CD14-positive monocyte (primary cell): ENCODE measurements at regions not wholly inside any gene's neighbourhood (a gene's known extent, or its start where the extent isn't known, plus 50 kb on each side); places are given as distances from the start of the nearest gene placed in this dataset.

Source experiments
- DNase-seq, 3 donors: peaks; one replicate each; pipeline ENCODE4 v3.0.0-alpha.2; 2011 to 2022
- H2AFZ ChIP-seq: 2 replicates; pipeline ENCODE4 v1.6.0; 2012; ENCODE audit warnings: mild to moderate bottlenecking, low read depth, low read length, inconsistent platforms; ENCODE audit not compliant: insufficient read depth, poor library complexity, severe bottlenecking
- H3K27ac ChIP-seq, 2 donors: 1 replicate in 1 of 2; 2 replicates in 1 of 2; pipeline ENCODE4 v1.5.1; 2012 to 2013; ENCODE audit warnings: low read length in 2 of 2, control low read depth in 1 of 2, inconsistent platforms in 1 of 2, low read depth in 1 of 2, mild to moderate bottlenecking in 1 of 2
- H3K27me3 ChIP-seq, 2 donors: one replicate each; pipeline versions ENCODE4 v1.6.0 to v1.6.1; 2011 to 2013; ENCODE audit warnings: low read length in 2 of 2; ENCODE audit not compliant: control insufficient read depth in 2 of 2, insufficient read depth in 2 of 2
- H3K36me3 ChIP-seq, 2 donors: replicated peaks in 1 of 2; 1 replicate in 1 of 2; 2 replicates in 1 of 2; pipeline versions ENCODE4 v1.5.1 to v1.6.1; 2012 to 2013; ENCODE audit warnings: low read length in 2 of 2, control low read depth in 1 of 2, inconsistent platforms in 1 of 2, mild to moderate bottlenecking in 1 of 2; ENCODE audit not compliant: insufficient read depth in 2 of 2, control insufficient read depth in 1 of 2
- H3K4me1 ChIP-seq, 2 donors: 1 replicate in 1 of 2; 2 replicates in 1 of 2; pipeline versions ENCODE4 v1.5.1 to v1.6.1; 2012 to 2013; ENCODE audit warnings: low read length in 2 of 2, control low read depth in 1 of 2, inconsistent platforms in 1 of 2, mild to moderate bottlenecking in 1 of 2, moderate library complexity in 1 of 2; ENCODE audit not compliant: insufficient read depth in 2 of 2, control insufficient read depth in 1 of 2
- H3K4me2 ChIP-seq: replicated peaks from 2 replicates; pipeline ENCODE3; 2012; ENCODE audit warnings: low read length, moderate library complexity, mild to moderate bottlenecking; ENCODE audit not compliant: poor library complexity, severe bottlenecking; ENCODE audit errors: extremely low read depth
- H3K4me3 ChIP-seq, 3 experiments: fragments of 200-600 bp in 1 of 3; sonication (generic) in 1 of 3; replicated peaks in 1 of 3; 1 replicate in 2 of 3; 2 replicates in 1 of 3; pipeline ENCODE4 v1.5.1; 2011 to 2013; ENCODE audit warnings: low read length in 3 of 3, mild to moderate bottlenecking in 3 of 3, control low read depth in 2 of 3, low read depth in 2 of 3, inconsistent platforms in 1 of 3, moderate library complexity in 1 of 3
- H3K79me2 ChIP-seq: 2 replicates; pipeline ENCODE4 v1.6.0; 2012; ENCODE audit warnings: mild to moderate bottlenecking, control low read depth, inconsistent platforms, low read length, moderate library complexity; ENCODE audit not compliant: insufficient read depth
- H3K9ac ChIP-seq: 2 replicates; pipeline ENCODE4 v1.6.0; 2017; ENCODE audit warnings: low read length, mild to moderate bottlenecking; ENCODE audit not compliant: insufficient read depth, poor library complexity, severe bottlenecking
- H3K9me3 ChIP-seq, 2 donors: replicated peaks in 1 of 2; 1 replicate in 1 of 2; 2 replicates in 1 of 2; pipeline versions ENCODE4 v1.5.1 to v1.6.1; 2012 to 2013; ENCODE audit warnings: low read length in 2 of 2, control low read depth in 1 of 2; ENCODE audit not compliant: control insufficient read depth in 1 of 2, insufficient read depth in 1 of 2
- H4K20me1 ChIP-seq: 2 replicates; pipeline ENCODE4 v1.6.0; 2012; ENCODE audit warnings: mild to moderate bottlenecking, low read length, control low read depth, moderate library complexity; ENCODE audit not compliant: insufficient read depth
- H3K27ac Mint-ChIP-seq, 7 donors: one replicate each; pipeline ENCODE4 v1.8.0; 2020; ENCODE audit warnings: mild to moderate bottlenecking in 7 of 7, mixed read lengths in 7 of 7, moderate library complexity in 6 of 7, inconsistent platforms in 2 of 7
- H3K27me3 Mint-ChIP-seq, 3 donors: one replicate each; pipeline ENCODE4 v1.8.0; 2021 to 2022; ENCODE audit warnings: low read depth in 3 of 3, mild to moderate bottlenecking in 3 of 3, mixed read lengths in 3 of 3, moderate library complexity in 3 of 3, inconsistent platforms in 1 of 3
- H3K36me3 Mint-ChIP-seq, 2 donors: one replicate each; pipeline ENCODE4 v1.8.0; 2020; ENCODE audit warnings: mixed read lengths in 2 of 2, inconsistent platforms in 1 of 2, mild to moderate bottlenecking in 1 of 2
- H3K4me1 Mint-ChIP-seq: one replicate; pipeline ENCODE4 v1.8.0; 2020; ENCODE audit warnings: mild to moderate bottlenecking, mixed read lengths
- H3K4me3 Mint-ChIP-seq, 2 donors: one replicate each; pipeline ENCODE4 v1.8.0; 2020; ENCODE audit warnings: mild to moderate bottlenecking in 2 of 2, mixed read lengths in 2 of 2, moderate library complexity in 1 of 2
- H3K9me3 Mint-ChIP-seq, 7 donors: one replicate each; pipeline ENCODE4 v1.8.0; 2020 to 2022; ENCODE audit warnings: mixed read lengths in 7 of 7, mild to moderate bottlenecking in 6 of 7, moderate library complexity in 6 of 7, inconsistent platforms in 2 of 7
- WGBS: methylation state at CpG from one replicate; pipeline ENCODE4 v1.1.5; 2013; ENCODE audit warnings: missing lambda C conversion rate; ENCODE audit not compliant: insufficient coverage; 5-methylcytosine and 5-hydroxymethylcytosine counted together
- intact Hi-C, 2 donors: fragments of 100-400 bp; cut with micrococcal nuclease; formaldehyde crosslinking; loops; one replicate each; pipeline versions ENCODE4 v1.15.0 to v1.15.1; 2023
- TF ChIP-seq, protein P1 (sequence below): fragments of 200-600 bp; IDR thresholded peaks from one replicate; pipeline ENCODE4 v1.8.0; 2022; ENCODE audit warnings: antibody characterized with exemption, mild to moderate bottlenecking

DNA sequence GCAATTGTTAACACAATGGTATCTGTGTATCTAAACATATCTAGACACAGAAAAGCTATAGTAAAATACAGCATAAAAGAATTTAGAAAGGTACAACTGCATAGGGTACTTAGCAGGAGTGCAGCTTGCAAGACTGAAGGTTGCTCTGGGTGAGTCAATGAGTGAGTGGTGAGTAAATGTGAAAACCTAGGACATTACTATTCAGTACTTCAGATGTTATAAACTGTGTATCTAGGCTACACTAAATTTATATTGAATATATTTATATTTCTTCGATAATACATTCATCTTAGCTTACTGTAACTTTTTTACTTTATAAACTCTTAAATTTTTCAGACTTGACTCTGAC, 409.0 kb upstream of the DCN start:
- Mint-ChIP-seq H3K27me3 (no peaks in the 10 kb centered on the region), H3K4me3 (no peak overlapping the region), H3K36me3 (no peaks in the 10 kb centered on the region), H3K4me1 (no peaks in the 10 kb centered on the region), H3K27ac (no peak overlapping the region), H3K9me3 (no peaks in the 10 kb centered on the region)
- TF ChIP-seq, protein P1, sequence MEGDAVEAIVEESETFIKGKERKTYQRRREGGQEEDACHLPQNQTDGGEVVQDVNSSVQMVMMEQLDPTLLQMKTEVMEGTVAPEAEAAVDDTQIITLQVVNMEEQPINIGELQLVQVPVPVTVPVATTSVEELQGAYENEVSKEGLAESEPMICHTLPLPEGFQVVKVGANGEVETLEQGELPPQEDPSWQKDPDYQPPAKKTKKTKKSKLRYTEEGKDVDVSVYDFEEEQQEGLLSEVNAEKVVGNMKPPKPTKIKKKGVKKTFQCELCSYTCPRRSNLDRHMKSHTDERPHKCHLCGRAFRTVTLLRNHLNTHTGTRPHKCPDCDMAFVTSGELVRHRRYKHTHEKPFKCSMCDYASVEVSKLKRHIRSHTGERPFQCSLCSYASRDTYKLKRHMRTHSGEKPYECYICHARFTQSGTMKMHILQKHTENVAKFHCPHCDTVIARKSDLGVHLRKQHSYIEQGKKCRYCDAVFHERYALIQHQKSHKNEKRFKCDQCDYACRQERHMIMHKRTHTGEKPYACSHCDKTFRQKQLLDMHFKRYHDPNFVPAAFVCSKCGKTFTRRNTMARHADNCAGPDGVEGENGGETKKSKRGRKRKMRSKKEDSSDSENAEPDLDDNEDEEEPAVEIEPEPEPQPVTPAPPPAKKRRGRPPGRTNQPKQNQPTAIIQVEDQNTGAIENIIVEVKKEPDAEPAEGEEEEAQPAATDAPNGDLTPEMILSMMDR, result no peak
- Histone ChIP-seq H3K4me3 (no peak overlapping the region), H3K4me1 (no peaks in the 10 kb centered on the region), H3K9me3 (no peaks in the 10 kb centered on the region), H3K4me2 (no peak overlapping the region), H3K27me3 (no peaks in the 10 kb centered on the region), H3K9ac (no peak overlapping the region), H4K20me1 (no peaks in the 10 kb centered on the region), H3K36me3 (no peaks in the 10 kb centered on the region), H3K79me2 (no peaks in the 10 kb centered on the region), H3K27ac (no peak overlapping the region), H2AFZ (no peak overlapping the region)
- intact Hi-C loops, result no loop called here
- WGBS, result no CpG with 5 or more reads among the region's 1 CpG
- DNase-seq, result no peak

DNA sequence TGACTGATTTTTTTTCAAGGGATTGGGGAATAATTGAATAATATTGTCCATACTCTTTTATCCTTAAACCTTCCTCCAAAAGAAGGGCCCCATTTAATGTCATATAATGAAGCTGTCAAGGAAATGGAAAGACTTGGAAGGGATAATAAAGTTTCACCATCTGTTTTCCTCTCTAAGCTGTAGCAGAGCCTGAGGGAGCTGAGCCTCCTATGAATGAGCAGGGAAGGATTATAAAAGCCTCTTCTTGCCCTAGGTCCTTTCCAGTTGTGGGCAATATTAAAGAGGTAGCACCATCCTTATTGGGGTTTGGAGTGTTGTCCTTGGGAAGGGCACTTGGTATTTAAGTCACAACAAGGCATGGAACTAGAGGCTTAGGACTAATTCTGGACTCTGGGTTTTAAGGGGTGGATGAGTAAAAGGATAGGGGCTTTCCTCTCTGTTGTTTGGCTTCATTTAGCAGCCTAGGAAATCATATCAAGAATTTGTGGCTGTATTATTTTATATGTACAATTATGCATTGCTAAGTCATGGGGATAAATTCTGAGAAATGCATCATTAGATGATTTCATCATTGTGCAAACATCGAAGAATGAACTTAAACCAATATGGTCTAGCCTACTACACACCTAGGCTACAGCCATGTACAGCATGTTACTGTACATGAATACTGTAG, 408.5 kb upstream of the DCN start:
- intact Hi-C loops, result no loop called here
- WGBS, result no CpG with 5 or more reads among the region's 1 CpG
- Histone ChIP-seq H2AFZ (no peak overlapping the region), H3K79me2 (no peaks in the 10 kb centered on the region), H4K20me1 (no peaks in the 10 kb centered on the region), H3K4me2 (no peak overlapping the region), H3K9ac (no peak overlapping the region), H3K27me3 (no peaks in the 10 kb centered on the region), H3K27ac (no peak overlapping the region), H3K36me3 (no peaks in the 10 kb centered on the region), H3K9me3 (no peaks in the 10 kb centered on the region), H3K4me1 (no peaks in the 10 kb centered on the region), H3K4me3 (no peak overlapping the region)
- Mint-ChIP-seq H3K4me3 (no peak overlapping the region), H3K36me3 (no peaks in the 10 kb centered on the region), H3K4me1 (no peaks in the 10 kb centered on the region), H3K27me3 (no peaks in the 10 kb centered on the region), H3K9me3 (no peaks in the 10 kb centered on the region), H3K27ac (no peak overlapping the region)
- no peak for DNase-seq
- TF ChIP-seq, protein P1, result no peak
